Inflammatory macrophage (primary cell): ENCODE measurements at regions not wholly inside any gene's neighbourhood (a gene's known extent, or its start where the extent isn't known, plus 50 kb on each side); places are given as distances from the start of the nearest gene placed in this dataset.
"Not testable (repeated sequence)": the region's sequence is repeated elsewhere in the genome, so short reads cannot be mapped to it uniquely, and the experiment has no call there.

Experiments used
- DNase-seq, 2 donors: peaks; one replicate each; pipeline ENCODE4 v3.0.0-alpha.2; 2020 to 2022

- peak; percentile 67 to 76 for DNase-seq
Measured at GRCh38 chr4:189792924-189793618, 147.6 kb upstream of the FRG1 start.

GRCh38 chr4:189800545-189801088 is 140.1 kb upstream of the FRG1 start:
- no peak for DNase-seq

DNA sequence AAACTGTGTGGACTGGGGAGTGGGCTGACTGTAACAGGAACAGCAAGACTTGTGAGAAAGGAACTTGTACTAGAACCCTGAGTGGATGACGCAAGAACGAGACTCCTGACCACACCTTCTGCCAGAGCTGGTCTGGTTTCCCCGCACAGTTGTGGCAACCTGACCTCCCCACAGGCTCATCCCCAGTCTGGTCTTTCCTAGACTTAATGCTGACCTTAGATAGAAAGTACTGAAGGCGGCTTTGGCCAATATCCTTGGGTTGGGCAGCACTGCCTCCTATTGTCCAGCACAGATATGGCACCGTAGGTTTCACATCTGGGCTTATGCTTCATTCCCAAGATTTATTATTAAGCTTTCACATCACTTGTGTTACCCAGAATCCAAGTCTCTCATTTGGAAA is 137.8 kb upstream of the FRG1 start:
- no peak for DNase-seq

GRCh38 chr4:189804894-189805293 is 135.8 kb upstream of the FRG1 start:
- DNase-seq, result no peak

DNA sequence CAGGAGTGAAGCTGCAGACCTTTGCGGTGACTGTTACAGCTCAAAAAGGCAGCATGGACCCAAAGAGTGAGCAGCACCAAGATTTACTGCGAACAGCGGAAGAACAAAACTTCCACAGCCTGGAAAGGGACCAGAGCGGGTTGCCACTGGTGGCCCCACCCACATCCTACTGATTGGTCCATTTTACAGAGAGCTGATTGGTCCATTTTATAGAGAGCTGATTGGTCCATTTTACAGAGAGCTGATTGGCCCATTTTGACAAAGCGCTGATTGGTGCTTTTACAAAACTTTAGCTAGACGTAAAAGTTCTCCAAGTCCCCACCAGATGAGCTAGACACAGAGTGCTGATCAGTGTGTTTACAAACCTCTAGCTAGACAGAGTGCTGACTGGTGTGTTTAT is 134.2 kb upstream of the FRG1 start:
- no peak for DNase-seq

- DNase-seq, result no peak
Measured at GRCh38 chr4:189807031-189807430, 133.6 kb upstream of the FRG1 start.

DNA sequence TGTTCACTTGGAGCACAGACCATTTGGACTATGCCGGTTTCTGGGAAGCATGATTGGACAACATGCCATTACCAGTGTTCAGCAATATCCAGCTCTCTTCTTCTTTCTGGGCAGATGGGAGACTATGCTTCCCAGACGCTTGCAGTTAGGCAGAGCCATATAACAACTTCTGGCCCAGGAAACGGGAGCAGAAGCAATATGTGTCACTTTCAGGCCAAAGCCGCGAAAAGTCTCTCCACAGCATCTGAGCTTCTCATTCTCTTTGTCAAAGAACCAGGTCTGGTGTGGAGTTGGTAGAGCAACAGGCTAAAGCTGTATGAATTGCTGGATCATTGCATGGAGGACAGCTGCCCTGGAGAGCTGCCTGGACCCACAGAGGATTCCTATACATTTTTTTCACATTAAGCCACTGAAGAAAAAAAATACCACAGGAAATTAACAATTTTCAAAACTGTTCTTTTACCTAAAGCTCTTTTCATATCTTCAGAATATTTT is 131.4 kb upstream of the FRG1 start:
- no peak for DNase-seq

DNA sequence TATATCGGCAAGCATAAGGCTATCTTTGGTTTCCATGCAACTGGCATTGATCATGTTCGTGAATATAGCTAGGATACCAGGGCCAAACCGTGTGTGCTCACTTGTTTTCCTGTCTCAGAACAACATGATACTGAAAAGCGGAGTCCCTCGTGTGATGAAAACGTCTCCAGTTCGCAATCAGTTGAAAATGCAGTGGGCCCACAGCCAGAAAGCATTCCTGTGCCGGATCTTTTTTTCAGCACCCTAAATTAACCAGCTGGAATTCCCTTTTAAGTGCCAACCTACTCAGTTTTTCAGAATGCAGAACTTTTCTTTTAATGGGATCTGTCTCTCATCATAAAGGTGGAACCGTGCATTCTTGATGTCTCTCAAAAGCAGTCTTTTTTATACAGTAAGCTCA is 130.8 kb upstream of the FRG1 start:
- no peak for DNase-seq

DNA sequence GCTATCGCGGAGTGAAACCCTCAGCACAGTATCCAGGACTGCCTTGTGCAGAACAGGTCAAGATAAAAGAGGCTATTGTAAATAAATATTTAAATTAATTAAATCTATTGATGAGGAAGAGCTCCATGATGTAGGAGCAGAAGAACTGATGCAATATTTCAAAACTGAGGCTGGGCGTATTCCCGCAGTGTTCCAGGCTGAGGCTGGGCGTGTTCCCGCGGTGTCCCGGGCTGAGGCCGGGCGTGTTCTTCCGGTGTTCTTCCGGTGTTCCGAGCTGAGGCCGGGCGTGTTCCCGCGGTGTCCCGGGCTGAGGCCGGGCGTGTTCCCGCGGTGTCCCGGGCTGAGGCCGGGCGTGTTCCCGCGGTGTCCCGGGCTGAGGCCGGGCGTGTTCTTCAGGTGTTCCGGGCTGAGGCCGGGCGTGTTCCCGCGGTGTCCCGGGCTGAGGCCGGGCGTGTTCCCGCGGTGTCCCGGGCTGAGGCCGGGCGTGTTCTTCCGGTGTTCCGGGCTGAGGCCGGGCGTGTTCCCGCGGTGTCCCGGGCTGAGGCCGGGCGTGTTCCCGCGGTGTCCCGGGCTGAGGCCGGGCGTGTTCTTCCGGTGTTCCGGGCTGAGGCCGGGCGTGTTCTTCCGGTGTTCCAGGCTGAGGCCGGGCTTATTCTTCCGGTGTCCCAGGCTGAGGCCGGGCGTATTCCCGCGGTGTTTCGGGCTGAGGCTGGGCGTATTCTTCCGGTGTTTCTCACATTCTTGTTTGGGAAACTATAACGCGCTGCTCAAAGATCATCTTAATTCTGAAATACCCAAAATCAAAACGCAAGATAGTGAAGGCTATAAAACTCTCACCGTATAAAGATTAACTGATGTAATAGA is 130.1 kb upstream of the FRG1 start:
- DNase-seq, result not testable (repeated sequence)

DNA sequence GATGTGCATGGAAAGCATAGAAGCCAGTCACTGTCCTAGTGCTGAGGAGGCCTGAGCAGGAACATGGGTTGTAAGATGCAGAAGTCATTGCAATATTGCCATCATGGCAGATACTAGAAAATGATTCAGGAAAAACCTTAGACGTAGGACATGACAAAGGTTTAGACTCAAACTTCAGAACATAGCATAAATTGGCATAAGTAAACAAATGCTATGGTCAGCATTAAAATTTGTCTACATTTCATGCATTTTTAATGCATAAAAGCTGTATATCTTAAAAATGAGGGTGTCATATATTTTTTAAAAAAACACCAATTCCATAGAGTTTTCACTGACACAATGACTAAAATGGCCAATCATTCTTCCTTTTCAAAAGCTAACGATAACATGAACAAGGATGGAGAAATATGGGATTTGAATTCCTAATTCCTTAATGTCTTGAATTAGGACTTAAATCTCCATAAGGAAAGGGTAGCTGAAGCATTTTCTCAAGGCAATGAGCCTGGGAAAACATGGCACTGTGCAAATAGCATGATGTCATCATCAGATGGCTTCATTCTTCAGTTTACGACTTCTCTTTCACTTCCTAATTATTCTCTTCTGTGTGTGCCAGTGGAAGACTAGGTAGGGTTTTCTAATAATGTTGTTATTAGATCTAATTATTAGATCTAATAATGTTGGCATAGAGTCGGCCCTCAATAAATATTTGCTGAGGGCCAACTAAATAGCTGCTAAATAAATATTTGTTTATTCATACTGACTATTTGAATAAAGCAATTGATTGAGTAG is 125.1 kb upstream of the FRG1 start:
- no peak for DNase-seq

GRCh38 chr4:189822326-189822725 is 118.3 kb upstream of the FRG1 start:
- DNase-seq, result no peak

GRCh38 chr4:189823591-189823990 is 117.1 kb upstream of the FRG1 start:
- no peak for DNase-seq

- DNase-seq, result no peak
Measured at GRCh38 chr4:189825466-189825865, 115.2 kb upstream of the FRG1 start.

DNA sequence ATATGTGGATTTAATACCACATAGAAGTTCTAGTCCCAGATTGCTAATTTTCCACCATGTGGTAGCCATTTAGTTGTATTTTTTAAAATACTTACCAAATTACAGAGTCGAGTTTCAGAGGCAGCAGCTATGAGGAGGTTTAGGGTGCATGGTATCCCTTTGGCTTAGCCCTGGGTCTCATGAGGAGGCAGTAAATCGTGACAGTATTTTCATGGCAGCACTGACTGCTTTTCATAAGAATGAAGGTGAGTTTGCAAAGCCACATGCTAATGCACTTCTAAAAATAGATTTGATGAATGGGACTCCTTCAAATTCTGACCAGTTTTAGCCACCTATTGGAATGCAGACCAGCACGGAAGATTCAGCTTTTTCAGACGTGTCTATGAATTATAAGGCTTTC is 114.0 kb upstream of the FRG1 start:
- no peak for DNase-seq

DNA sequence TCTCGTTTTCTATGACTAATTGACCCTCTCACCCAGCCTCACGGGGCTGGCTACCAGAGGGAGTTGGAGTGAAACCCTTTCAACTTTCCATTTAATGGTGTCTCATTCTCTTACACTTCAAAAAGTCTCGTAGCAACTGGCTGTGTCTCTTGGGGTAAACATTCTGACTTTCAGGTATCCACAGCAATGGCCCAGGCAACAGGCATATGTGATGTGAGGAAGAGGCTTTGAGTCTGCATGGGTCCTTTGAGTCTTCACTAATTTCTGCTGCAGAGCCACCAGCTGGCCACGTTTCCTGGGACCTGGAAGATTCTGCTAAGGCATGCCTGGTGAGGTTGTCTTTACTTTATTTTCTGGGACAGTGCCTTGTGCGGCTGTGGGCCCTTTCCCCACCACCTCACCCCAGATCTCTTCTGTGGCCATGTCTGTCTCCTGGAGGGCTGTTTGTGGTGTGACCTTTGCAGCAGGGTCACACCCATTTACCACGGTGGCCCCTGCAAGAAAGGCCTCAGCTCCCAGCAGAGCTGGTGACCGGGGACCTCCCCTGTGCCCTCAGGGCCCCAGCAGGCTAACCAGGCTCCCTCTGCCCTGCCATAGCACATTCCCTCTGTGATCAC is 112.5 kb upstream of the FRG1 start:
- no peak for DNase-seq

DNA sequence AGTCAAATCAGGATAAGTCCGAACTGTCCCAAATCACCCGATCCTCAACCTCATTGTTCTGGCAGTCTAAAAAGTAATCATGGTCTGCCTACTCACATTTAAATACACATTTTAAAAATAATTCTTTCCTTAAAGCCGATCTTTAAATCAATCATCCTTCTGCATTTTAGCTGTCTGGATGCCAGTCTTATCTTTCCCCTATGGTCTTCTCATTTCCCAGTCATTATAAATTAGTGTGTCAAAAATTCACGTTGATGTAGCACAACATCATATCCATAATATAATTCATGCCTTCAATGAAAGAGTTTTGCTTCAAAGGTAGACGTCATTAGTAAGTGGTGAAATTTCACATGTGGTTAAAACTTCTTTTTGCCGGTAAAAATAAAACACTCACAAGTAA is 108.1 kb upstream of the FRG1 start:
- no peak for DNase-seq

- DNase-seq, result no peak
Measured at GRCh38 chr4:189834616-189835015, 106.1 kb upstream of the FRG1 start.

DNA sequence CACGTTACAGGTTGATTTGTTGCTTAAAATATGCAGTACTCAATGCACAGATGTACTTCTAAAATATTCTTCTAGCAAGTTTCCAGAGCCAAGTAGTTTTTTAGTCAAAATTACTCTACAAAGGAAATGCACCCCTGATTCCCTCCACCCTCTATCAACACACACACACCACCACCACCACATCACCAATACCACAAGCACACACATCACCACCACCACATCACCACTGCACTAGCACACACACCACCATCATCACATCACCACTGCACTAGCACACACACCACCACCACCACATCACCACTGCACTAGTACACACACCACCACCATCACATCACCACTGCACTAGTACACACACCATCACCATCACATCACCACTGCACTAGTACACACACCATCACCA is 105.2 kb upstream of the FRG1 start:
- no peak for DNase-seq

DNA sequence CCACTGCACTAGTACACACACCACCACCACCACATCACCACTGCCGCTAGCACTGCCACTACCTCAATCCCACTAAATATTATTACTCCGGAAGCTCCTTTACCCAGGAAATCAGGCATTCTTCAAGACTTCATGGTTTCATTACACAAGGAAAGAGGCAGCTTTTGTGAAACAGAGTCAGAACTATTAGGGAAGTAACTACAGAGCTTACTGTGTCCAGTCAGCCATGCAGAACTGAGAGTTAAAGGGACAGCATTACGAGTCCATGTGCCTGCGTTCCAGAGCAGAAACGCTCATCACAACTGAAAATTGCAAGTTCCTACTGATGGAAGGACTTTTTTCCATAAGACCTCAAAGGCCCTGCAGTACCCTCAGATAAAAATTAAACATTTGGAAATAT is 103.2 kb upstream of the FRG1 start:
- no peak for DNase-seq

GRCh38 chr4:189838821-189839497 is 101.7 kb upstream of the FRG1 start:
- no peak for DNase-seq

DNA sequence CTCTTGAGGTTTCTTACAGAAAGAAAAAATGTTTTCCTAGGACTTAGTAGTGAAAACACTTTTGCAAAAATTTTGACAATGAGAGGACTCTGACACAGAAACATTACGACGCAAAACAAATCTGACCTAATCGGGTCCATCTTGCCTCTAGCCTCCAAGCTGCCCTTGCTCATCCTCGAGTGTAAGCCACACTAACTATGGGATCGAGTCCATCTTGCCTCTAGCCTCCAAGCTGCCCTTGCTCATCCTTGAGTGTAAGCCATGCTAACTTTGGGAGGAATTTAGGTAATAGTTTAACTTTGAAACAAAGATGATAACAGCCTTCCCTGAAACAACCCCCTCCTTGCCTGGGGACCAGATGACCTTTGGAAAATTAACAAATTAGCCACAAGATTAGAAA is 100.3 kb upstream of the FRG1 start:
- DNase-seq, result no peak
